Hindlimb muscle (tissue), 1 donor: ENCODE measurements at regions not wholly inside any gene's neighbourhood (a gene's known extent, or its start where the extent isn't known, plus 50 kb on each side); places are given as distances from the start of the nearest gene placed in this dataset.
"Not testable (repeated sequence)": the region's sequence is repeated elsewhere in the genome, so short reads cannot be mapped to it uniquely, and the experiment has no call there.

Experiments
- DNase-seq: peaks from one replicate; pipeline ENCODE4 v3.0.0-alpha.2; 2013

DNA sequence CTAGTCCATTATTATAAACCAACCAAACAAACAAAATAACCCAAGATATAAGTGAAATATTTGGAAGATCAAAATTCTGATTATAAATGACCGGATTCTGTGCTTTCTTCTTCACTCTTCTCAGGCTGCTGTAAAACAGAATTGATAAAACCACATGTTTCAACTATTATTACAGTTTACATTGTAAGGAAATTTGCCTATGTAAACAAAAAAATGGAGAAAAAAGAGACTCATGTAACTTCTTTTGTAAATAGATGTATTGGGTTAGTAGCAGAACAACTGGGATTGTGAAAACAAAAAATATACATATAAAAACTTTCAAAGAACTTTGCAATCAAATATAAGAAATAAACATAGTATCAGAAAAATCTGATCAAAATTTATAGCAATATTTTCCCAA lies 295.2 kb upstream of the CCDC179 start:
- no peak for DNase-seq

DNA sequence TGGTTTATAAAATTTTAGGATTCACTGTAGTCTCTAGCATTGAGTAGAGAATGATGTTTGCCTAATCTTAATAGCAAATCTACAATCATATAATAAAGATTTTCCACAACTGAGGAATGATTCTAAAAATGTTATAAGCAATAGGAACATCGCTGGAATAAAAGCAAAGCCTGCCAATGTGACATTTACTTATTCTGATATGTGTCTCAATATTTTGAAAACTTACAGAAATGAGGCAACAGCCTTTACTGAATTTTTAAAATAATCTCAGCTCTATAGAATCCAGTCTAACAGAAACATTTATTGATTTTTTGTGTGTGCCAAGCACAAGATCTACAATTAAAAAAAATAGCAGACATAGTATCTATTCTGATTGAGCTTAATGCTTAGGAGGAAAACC lies 303.7 kb upstream of the CCDC179 start:
- no peak for DNase-seq

DNA sequence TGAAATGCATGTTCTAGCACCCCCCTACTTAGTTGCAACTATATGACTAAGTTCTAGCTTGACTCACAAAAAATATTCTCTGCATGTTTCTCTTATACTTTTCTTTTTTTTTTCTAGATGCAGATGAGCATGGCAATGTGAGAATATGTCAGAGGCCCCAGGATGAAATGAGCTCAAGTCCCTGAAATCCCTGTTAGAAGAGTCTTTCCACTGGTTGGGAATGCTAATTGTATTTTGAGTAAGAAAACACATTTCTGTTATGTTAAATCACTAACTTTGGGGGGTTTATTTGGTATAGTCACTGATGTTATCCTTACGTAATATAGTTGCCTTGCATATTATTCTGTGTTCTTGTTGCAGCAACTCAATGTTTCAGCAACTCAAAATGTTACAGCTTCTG lies 306.1 kb upstream of the CCDC179 start:
- no peak for DNase-seq

DNA sequence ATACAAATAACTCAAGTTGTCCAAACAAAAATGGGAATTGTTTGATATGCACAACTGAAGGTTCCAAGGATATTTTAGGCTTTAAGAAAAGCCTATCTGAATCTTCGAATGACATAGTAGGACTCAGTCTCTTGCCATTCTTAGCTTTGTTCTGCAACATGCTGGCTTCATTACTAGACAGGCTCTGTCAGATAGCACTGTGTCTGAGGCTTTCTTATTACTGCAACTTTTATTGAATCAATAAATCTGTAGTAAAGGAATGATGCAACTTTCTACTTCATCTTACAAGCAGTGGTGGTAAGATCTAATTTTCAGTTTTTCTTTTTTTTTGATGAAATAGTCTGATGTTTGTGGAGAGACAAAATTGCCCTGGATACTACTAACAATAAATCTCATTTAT lies 319.3 kb upstream of the CCDC179 start:
- no peak for DNase-seq

DNA sequence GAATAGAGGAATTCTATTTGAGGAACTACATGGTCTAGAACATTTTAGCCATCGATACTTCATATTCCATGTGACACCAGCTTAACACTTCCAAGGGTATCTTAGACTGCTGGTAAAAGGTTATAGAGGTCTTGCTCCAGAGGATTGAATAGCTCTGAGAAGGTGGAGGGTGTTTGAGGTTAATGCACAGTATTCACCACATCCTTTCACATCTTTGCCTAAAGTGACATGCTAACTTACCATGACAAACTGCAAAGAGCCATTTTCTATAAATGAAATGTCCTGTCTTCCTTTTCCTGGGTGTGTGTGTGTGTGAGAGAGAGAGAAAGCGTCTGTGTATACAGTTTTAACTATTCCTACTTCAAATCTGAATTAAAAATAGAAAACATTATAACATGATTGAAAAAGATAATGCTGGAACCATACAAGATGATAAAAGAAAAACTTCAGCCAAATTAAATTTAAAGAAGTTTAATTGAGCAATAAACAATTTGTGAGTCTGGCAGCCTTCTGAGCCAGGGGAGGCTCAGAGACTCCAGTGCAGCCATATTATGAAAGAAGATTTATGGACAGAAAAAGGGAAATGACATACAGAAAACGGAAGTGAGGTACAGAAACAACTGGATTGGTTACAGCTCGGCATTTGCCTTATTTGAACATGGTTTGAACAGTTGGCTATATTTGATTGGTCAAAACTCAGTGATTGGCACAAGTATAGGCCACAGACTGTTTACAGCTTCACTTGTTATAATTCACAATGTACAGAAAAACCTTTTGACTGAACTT lies 320.9 kb upstream of the CCDC179 start:
- no peak for DNase-seq

DNA sequence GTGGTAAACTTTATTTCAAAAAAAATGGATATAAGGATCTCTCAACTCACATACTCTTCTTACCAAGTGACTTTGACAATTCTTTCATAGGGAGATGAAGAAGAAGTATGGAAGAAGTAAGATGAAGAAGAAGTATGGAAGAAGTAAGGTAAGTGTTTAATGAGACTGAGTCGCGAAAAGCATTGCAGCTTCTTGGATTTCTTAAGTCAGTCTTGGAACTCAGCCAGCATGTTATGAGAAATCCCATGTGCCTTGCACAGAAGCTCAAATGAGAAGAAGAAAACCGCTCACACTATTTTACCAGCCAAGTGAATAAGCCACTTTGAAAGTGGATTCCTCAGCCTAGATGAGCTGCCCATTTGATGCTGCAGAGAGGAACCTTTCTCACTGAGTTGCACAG lies 332.0 kb upstream of the CCDC179 start:
- no peak for DNase-seq

DNA sequence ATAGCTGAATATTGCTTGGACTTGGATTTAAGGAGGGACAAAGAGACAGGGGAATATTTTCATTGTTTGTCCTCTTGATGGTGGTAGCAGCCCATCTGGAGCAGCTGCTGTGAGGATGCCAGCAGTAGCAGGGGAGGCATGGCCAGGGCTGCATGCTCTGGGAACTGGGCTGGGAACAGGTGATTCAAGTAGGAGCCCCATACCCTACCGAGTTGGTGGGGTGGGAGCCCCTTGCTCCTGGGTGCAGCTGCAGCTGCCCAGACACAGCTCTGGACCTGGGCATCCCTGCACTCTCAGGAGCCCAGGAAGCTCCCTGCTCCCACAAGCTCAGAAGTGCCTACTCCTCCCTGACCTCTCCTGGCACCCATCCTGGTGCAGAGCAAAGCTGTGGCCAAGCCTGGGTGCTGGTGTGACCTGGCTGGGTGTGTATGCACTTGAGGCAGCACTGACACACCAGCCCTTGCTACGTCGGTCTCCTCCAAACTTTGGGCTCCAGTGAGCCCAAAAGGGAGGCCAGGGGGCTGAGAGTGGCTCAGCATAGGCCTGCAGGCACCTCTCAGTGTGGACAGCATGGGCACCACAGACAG lies 341.8 kb upstream of the CCDC179 start:
- no peak for DNase-seq

DNA sequence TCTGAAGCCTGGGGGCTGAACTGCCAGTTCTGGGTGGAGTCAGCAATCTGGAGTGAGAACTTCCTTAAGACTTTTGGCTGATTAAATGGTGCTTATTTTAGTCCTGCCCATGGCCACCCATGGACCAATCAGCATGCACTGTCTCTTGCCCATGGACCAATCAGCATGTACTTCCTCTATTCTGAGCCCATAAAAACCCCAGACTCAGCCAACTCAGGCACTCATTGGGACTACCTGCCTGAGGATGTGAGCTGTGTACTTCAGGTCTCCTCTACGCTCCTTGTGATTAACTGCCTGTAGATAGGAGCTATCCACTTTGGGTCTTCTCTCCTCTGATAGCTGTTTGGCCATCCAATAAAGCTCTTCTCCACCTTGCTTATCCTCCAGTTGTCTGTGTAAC lies 342.3 kb upstream of the CCDC179 start:
- no peak for DNase-seq

DNA sequence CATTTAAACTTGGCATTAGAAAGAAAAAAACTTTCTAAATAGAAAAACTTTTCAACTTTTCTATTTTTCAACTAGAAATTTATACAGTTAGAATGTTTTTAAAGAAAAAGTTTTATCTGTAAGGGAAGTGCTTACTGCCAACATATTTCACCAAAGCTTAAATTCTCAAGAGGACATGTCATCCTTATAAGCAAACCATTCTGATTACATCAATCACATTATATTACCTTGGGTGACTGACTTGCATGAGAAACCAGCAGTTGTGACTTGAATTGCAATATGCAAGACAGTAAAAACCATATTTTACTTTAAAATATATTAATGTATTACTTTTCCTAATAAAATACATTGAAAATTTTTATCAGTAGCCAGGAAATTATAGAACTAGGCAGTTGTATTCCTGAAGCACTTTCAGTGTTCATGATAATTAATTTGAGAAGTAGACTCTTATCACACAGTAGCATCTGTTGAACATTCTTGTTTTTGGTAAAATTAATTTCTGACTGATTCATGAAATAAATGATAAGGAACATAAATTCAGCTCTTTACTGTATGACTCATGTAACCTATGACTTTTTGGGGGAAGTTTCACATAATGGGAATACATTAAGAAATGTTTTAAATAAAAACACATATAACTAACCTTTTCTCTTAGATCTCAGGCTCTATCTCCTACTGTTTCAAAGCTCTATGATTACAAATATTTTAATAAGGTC lies 345.0 kb upstream of the CCDC179 start:
- no peak for DNase-seq

DNA sequence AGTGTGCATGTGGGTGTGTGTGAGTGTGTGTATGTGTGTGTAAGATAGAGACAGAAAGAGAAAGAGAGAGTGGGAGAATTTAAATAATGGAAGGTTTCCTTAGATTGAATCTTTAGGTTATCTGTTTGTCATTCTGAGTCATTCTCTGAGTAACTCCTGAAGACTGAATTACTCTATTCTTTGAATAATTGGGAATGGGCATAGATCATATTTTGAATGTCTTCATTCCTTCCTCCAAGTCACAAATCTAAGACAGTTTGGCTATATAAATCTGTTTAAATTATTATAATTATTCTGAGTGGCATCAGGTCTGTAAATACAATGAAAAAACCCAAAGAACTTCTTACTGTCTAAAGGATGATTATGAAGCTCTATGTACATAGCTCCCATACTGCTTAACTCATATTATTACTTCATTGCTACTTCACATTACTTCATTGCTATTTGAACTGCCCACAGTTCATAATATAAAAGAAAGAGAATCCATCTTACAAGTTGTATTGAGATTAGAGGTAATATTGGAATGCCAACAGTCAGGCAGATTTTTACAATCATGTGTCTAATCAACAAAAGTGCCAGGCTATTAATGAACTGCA lies 346.6 kb upstream of the CCDC179 start:
- DNase-seq, result no peak

DNA sequence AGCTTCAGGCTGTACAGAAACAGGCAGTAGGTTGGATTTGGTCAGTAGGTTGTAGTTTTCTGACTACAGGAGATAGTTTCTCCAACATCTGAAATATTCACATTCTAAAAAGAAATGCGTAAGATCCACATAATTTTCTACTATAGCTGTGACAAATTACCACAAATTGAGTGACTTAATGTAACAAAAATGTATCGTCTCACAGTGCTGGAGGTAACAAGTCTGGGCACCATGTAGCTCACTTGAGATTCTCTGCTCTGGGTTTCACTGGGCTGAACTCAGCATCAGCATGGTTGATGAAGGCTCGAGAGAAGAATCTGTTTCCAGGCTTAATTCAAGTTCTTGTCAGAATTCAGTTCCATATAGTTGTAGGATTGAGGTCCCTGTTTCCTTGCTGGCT lies 350.9 kb upstream of the CCDC179 start:
- DNase-seq, result no peak

DNA sequence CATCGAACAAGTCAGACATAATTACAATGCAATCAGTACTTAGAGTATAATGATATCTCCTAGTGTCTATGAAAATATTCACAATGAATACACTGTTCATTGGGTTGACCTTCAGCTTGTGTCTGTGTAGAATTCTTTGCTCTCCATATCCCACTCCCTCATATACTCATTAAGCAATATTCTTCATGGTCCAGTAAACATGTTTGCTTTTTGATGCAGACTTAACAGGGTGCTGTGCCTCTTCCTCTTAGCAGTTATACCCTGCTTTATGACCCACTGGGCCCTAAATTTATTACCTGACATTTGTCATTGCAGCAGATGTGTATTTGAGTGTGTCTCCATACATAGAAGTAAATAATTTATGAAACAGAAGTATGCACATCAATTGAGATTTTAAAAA lies 352.5 kb upstream of the CCDC179 start:
- DNase-seq, result no peak

DNA sequence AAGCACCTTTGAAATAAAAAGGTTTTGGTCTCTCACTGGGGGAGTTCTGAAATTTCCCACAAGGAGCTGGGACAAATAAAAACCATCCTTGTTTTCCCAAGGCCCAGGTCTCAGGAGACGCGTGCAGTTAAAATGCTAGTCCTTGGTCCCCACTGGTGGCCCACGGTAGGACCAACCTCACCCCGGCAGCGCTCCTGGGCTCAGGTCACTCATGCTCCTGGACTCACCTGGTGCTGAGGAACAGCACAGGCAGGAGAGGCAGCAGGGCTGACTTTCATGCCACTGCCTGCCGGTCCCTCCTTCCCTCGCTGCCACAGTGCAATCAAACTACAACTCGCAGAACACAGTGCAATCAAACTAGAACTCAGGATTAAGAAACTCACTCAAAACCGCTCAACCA lies 356.8 kb upstream of the CCDC179 start:
- DNase-seq, result no peak

DNA sequence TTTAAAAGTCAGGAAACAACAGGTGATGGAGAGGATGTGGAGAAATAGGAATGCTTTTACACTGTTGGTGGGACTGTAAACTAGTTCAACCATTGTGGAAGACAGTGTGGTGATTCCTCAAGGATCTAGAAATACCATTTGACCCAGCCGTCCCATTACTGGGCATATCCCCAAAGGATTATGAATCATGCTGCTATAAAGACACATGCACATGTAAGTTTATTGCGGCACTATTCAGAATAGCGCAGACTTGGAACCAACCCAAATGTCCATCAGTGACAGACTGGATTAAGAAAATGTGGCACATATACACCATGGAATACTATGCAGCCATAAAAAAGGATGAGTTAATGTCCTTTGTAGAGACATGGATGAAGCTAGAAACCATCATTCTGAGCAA lies 359.8 kb upstream of the CCDC179 start:
- DNase-seq, result not testable (repeated sequence)

DNA sequence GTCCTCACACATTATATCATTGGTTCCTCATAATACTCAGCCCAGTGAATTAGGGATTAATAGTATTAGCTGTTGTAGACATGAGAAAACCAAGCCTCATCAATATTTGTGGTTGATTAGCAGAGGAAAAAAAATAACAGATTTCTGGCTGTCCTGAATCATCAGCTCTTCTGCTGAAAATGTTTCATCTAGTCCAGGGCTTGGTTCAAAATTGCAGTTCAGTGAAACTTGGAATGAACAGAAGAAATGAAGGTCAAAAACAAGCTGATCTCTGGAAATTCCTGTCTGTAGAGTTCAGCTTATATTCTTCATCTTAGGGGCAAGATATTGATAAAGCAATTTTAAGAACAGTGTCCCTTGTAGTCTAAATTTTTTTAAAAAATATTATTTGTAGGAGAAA lies 361.1 kb upstream of the CCDC179 start:
- no peak for DNase-seq

DNA sequence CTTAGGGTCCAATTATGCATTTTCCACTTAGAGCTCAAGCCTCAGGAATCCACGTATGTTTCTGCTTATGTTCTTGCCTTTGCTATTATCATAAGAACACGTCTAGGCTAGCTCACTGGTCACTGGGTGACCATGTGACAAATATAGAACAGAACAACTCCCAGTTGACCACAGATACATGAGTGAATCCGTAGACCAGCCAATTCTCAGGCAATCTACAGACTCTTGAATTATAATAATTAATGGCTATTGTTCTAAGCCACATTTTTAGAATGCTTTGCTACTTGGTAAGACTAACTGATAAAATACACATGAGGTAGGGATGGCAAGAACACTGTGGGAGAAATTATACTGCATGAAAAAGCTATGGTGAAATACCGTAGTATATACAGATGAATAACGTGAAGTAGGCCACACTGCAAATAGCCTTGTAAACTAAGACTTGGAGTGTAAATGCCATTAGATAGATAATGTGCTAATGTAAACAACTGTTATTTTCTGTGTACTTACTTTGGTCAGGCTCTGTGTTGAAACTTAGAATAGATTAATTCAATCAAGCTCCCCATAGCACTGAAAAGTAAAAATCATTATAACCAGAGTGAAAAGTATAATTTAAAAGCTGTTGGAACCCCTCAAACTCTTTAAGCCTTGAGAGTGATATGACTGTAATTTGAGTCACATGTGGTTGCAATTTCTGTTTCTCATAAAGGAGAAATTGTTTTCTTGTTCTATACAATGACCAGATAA lies 366.2 kb upstream of the CCDC179 start:
- DNase-seq, result no peak

DNA sequence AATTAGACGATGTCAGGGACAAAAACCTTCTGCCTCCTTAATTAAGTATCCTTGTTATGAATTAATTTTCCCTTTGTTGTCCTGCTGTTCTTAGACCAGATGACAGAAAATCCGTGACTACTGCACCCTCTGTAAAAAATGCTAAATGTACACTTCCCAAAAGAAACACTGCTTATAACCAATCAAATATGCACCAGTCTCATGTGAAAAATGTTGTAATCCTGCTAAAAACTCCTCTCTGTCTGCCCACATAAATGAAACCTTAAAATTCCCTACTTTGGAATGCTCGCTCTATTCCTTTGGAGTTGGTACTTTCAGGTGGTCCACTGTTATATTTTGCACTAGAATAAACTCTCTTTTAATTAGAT lies 366.8 kb upstream of the CCDC179 start:
- no peak for DNase-seq

DNA sequence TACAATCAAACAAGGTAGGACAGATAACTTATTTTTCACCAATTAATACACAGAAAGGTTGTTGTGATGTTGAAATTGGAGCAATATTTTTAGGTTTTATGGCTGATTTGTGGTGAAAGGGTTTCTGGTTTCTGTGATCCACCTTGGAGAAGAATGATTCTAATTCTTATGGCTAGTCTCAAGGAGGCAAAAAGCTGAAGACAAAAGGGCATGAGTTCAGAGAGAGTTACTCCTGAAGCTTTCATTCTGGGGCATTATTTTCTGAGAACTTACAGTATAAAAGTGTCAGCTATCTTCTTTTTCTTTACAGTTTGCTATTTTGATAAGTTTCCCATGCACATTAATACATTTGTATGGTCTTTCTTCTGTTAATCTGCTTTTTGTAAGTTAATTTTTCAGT lies 372.4 kb upstream of the CCDC179 start:
- DNase-seq, result no peak

DNA sequence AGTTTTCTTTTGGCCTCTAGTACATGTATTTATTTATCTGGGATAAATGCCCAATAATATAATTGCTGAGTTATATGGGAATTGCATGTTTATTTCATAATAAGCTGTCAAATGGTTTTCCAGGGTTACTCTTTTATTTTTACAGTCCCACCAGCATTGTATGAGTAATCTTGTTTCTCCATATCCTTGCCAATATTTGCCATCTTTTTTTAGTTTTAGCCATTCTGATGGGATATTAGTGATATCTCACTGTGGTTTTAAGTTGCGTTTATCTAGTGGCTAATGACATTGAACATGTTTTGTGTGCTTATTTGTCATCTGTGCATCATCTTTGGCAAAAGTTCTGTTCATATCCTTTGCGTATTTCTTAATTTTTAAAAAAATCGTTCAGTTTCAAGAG lies 372.8 kb upstream of the CCDC179 start:
- DNase-seq, result no peak

DNA sequence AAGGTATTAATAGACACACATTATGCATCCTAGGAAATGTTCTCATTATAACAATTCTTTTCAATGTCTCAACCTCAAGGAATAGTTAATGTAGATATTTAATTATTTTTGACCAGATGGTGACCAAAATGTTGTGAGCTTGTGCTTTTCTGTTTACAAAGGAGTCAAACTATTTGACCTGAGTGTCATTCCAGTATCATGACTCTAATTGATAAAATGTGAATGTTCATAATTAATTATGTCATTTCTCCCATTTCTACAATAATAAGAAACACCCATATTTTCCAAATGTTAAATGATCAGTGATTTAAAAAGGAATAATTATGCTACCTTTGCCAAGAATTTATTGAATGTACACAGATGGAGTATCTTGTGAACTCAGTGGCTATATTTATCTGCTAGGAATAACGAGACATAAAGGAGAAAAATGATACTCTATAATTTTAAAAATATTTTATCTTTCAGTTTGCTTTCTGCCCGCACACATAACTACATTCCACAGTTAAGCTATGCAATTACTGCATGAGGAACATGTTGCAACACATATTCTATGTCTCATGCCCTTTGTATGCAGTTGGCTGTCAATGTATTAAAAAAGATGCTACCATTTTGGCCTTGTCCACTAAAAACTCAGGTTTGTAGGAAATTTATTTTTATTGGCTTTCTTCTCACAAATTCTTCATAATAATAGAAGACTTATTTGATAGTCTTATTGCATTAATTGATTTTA lies 376.7 kb upstream of the CCDC179 start:
- DNase-seq, result no peak

DNA sequence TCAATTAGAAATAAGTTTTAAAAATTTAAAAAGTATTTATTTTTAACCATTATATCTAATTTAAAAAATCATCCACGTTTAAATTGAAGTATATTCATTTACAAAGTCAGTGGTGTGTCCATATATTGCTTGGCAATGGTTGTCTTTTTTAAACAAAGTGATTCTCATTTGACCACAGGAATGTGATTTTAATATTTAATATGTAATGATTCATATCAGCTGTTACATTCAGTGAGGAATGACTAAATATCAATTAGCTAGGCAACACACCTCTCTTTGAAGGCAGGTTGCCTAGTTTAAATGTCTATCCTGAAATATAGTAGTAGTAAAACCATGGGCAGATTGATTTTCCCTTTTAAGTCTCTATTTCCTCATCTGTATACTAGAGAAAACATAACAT lies 392.2 kb upstream of the CCDC179 start:
- no peak for DNase-seq

DNA sequence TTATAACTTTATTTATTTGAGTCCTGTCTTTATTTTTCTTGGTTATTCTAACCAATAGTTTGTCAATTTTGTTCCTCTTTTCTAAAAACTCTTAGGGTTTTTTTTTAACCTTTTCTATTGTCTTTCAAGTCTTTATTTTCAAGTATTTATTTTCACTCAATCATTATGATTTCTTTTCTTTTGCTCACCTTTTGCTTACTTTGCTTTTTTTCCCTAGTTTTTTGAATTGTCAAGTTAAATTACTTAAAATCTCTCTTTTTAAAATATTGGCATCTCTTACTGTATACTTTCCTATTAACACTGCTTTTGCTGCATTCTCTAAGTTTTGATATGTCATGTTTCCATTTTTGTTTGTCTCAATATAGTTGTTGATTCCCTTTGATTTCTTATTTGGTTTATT lies 396.8 kb upstream of the CCDC179 start:
- DNase-seq, result no peak
